Right lobe of liver (tissue), 4 donors: ENCODE measurements at regions not wholly inside any gene's neighbourhood (a gene's known extent, or its start where the extent isn't known, plus 50 kb on each side); places are given as distances from the start of the nearest gene placed in this dataset.

Source experiments
- CTCF ChIP-seq, 4 donors: fragments of 200-600 bp in 3 of 4; fragments of 450-650 bp in 1 of 4; IDR thresholded peaks; one replicate each; pipeline versions ENCODE4 v1.5.1 to v1.8.0; 2016 to 2022; ENCODE audit warnings: antibody characterized with exemption in 4 of 4, mild to moderate bottlenecking in 2 of 4
- POLR2A ChIP-seq: fragments of 450-650 bp; IDR thresholded peaks from one replicate; pipeline ENCODE4 v1.6.1; 2017; ENCODE audit warnings: antibody characterized with exemption, mild to moderate bottlenecking
- donor health status: DM: no; HTN: no; CAD: no.
- donor health status: DM: no; HTN: no; CAD: no.
- donor health status: DM: no; HTN: yes; CAD: no.

- no peak for TF ChIP-seq CTCF (IDR thresholded peaks at IDR 0.05)
- no peak for TF ChIP-seq POLR2A
Observed at GRCh38 chrX:140292961-140293360, 211.9 kb downstream of the SOX3 start.
